OCI-LY7 (cell line): ENCODE measurements at regions not wholly inside any gene's neighbourhood (a gene's known extent, or its start where the extent isn't known, plus 50 kb on each side); places are given as distances from the start of the nearest gene placed in this dataset.
"Not testable (repeated sequence)": the region's sequence is repeated elsewhere in the genome, so short reads cannot be mapped to it uniquely, and the experiment has no call there.

Experiments used
- BruUV-seq: library from RNA; stranded (reverse); fragments of 400-500 nt; replicated peaks from 2 replicates; lab custom pipeline; 2021; lab: Mats Ljungman, UMichigan
- CTCF ChIA-PET: fragments of 300-600 bp; sonication (Branson Sonifier 250); formaldehyde crosslinking; loops from one replicate; lab custom pipeline; 2022; ENCODE audit warnings: antibody characterized with exemption; ENCODE audit not compliant: unreplicated experiment; lab: Charles Lee
- POLR2A ChIA-PET: fragments of 300-600 bp; sonication (Branson Sonifier 250); formaldehyde crosslinking; loops from one replicate; lab custom pipeline; 2022; ENCODE audit warnings: antibody characterized with exemption; lab: Charles Lee
- DNase-seq: peaks from one replicate; pipeline ENCODE4 v3.0.0-alpha.2; 2015; ENCODE audit warnings: low spot score
- H2AFZ ChIP-seq: fragments of 200-600 bp; sonication (generic), shearing (Covaris generic); 2 replicates; pipeline ENCODE4 v1.6.1; 2014; ENCODE audit warnings: mild to moderate bottlenecking, antibody characterized with exemption, low read length, moderate library complexity
- H3K27ac ChIP-seq: fragments of 200-600 bp; sonication (generic); 2 replicates; pipeline ENCODE4 v1.5.1; 2014; ENCODE audit warnings: mixed run types, low read depth, mild to moderate bottlenecking, moderate library complexity, low read length, inconsistent platforms; ENCODE audit not compliant: poor library complexity, severe bottlenecking
- H3K36me3 ChIP-seq: fragments of 200-600 bp; sonication (generic); 2 replicates; pipeline ENCODE4 v1.6.1; 2014; ENCODE audit warnings: mild to moderate bottlenecking, antibody characterized with exemption, low read length, moderate library complexity, mixed read lengths; ENCODE audit not compliant: insufficient read depth
- H3K4me1 ChIP-seq: fragments of 200-600 bp; sonication (generic); 2 replicates; pipeline ENCODE4 v1.5.1; 2014; ENCODE audit warnings: mild to moderate bottlenecking, low read length; ENCODE audit not compliant: insufficient read depth, poor library complexity, severe bottlenecking
- H3K4me2 ChIP-seq: fragments of 200-600 bp; sonication (generic); 2 replicates; pipeline ENCODE4 v1.6.1; 2014; ENCODE audit warnings: mild to moderate bottlenecking, low read length
- H3K4me3 ChIP-seq: fragments of 200-600 bp; sonication (generic); 2 replicates; pipeline ENCODE4 v1.5.1; 2014; ENCODE audit warnings: mild to moderate bottlenecking, low read depth, low read length; ENCODE audit not compliant: poor library complexity, severe bottlenecking
- H3K79me2 ChIP-seq: fragments of 200-600 bp; sonication (generic); 2 replicates; pipeline ENCODE4 v1.6.1; 2016; ENCODE audit warnings: low read depth, mild to moderate bottlenecking, low read length, moderate library complexity, mixed read lengths; ENCODE audit not compliant: insufficient read depth
- H3K9me2 ChIP-seq: fragments of 200-600 bp; sonication (generic); 2 replicates; pipeline ENCODE4 v1.6.1; 2016; ENCODE audit warnings: mild to moderate bottlenecking, low read length, mixed read lengths; ENCODE audit not compliant: insufficient read depth
- H3K9me3 ChIP-seq: fragments of 200-600 bp; sonication (generic); 2 replicates; pipeline ENCODE4 v1.6.1; 2014; ENCODE audit warnings: mild to moderate bottlenecking, mixed run types, low read length, mixed read lengths
- H4K20me1 ChIP-seq: fragments of 200-600 bp; sonication (generic); 2 replicates; pipeline ENCODE4 v1.6.1; 2014; ENCODE audit warnings: mild to moderate bottlenecking, antibody characterized with exemption, low read length, moderate library complexity, mixed read lengths; ENCODE audit not compliant: insufficient read depth
- EZH2phosphoT487 ChIP-seq: fragments of 200-600 bp; sonication (generic); IDR thresholded peaks from 2 replicates; pipeline ENCODE4 v1.6.1; 2018; ENCODE audit warnings: low read depth, borderline replicate concordance, mild to moderate bottlenecking, mixed run types, antibody characterized with exemption, low read length, moderate library complexity, mixed read lengths
- intact Hi-C: fragments of 100-400 bp; cut with micrococcal nuclease; formaldehyde crosslinking; loops from one replicate; pipeline ENCODE4 v1.10.0; 2022; ENCODE audit not compliant: unreplicated experiment
- TF ChIP-seq, protein P1 (sequence below): fragments of 200-600 bp; sonication (generic); conservative IDR thresholded peaks from 2 replicates; pipeline ENCODE4 v1.5.1; 2014; ENCODE audit warnings: mild to moderate bottlenecking, antibody characterized with exemption, low read length, moderate library complexity, mixed read lengths

DNA sequence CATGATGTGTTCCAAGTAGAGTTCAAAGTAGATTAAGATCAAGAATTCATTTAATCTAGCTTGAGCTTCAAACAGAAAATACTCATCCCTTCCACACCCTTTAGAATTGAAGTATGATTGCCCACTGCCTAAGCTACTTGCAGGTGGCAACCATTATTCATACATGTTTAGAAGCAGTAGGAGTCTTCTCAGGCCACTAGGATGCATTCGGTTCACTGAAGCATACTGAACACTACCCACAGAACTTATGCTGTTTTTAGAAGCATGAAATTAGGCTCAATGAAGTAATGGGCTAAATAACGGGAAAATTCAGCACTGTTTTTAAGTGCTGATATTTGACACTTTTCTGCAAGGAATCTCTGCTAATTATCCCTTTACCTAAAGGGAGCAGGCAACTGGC, 263.4 kb downstream of the DEPDC1B start:
- no peak overlapping the region for H3K27ac ChIP-seq
- no peaks in the 10 kb centered on the region for H3K4me1 ChIP-seq
- intact Hi-C loops: no loop called here
- H3K4me3 ChIP-seq: no peak overlapping the region
- H3K36me3 ChIP-seq: no peaks in the 10 kb centered on the region
- H3K4me2 ChIP-seq: no peak overlapping the region
- H2AFZ ChIP-seq: no peak overlapping the region
- 0 out of 2 replicates have a peak, but pooled peaks cover 4% of the 10 kb centered on the region for H3K9me2 ChIP-seq
- no peaks in the 10 kb centered on the region for H4K20me1 ChIP-seq
- CTCF ChIA-PET: no interaction called here
- POLR2A ChIA-PET: interaction anchor here (0.6 to 0.7 kb wide), 2 partner anchors 41 to 85 kb away, joined by 3 read pairs; no protein-coding TSS in a partner anchor
- BruUV-seq: no TSS peak
- H3K79me2 ChIP-seq: no peaks in the 10 kb centered on the region
- DNase-seq: no peak
- no peaks in the 10 kb centered on the region for H3K9me3 ChIP-seq
- no peak for TF ChIP-seq EZH2phosphoT487
- TF ChIP-seq, protein P1, sequence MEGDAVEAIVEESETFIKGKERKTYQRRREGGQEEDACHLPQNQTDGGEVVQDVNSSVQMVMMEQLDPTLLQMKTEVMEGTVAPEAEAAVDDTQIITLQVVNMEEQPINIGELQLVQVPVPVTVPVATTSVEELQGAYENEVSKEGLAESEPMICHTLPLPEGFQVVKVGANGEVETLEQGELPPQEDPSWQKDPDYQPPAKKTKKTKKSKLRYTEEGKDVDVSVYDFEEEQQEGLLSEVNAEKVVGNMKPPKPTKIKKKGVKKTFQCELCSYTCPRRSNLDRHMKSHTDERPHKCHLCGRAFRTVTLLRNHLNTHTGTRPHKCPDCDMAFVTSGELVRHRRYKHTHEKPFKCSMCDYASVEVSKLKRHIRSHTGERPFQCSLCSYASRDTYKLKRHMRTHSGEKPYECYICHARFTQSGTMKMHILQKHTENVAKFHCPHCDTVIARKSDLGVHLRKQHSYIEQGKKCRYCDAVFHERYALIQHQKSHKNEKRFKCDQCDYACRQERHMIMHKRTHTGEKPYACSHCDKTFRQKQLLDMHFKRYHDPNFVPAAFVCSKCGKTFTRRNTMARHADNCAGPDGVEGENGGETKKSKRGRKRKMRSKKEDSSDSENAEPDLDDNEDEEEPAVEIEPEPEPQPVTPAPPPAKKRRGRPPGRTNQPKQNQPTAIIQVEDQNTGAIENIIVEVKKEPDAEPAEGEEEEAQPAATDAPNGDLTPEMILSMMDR: no peak

DNA sequence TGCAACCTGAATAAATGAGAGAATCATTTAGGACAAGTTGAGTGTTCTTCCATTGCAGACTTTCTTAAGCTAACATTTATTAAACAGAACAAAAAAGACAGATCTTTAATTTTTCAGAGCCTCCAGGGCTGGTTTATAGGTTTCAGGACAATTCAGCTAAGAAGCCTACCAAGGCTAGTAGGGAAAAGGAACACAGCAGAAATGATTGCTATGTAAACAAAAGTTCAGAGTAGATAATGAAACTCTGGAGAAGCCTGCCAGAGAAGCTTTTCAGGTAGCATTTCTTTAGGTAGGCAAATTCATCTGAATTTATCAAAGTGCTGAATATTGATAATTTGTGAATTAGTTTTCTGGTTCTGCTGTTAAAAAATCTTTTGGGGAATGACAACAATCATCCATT, 264.2 kb downstream of the DEPDC1B start:
- no peaks in the 10 kb centered on the region for H3K79me2 ChIP-seq
- BruUV-seq: no TSS peak
- no peak overlapping the region for H3K4me3 ChIP-seq
- intact Hi-C loops: no loop called here
- no peak overlapping the region for H3K4me2 ChIP-seq
- H3K9me2 ChIP-seq: 0 out of 2 replicates have a peak, but pooled peaks cover 4% of the 10 kb centered on the region
- ChIA-PET CTCF (no interaction called here), POLR2A (interaction anchor here (0.7 kb wide), 1 partner anchor 41 kb away, joined by 3 read pairs; no protein-coding TSS in a partner anchor)
- no peaks in the 10 kb centered on the region for H4K20me1 ChIP-seq
- H3K36me3 ChIP-seq: no peaks in the 10 kb centered on the region
- no peaks in the 10 kb centered on the region for H3K4me1 ChIP-seq
- no peaks in the 10 kb centered on the region for H3K9me3 ChIP-seq
- H3K27ac ChIP-seq: no peak overlapping the region
- no peak overlapping the region for H2AFZ ChIP-seq
- TF ChIP-seq, protein P1: no peak
- TF ChIP-seq EZH2phosphoT487: no peak
- DNase-seq: no peak

DNA sequence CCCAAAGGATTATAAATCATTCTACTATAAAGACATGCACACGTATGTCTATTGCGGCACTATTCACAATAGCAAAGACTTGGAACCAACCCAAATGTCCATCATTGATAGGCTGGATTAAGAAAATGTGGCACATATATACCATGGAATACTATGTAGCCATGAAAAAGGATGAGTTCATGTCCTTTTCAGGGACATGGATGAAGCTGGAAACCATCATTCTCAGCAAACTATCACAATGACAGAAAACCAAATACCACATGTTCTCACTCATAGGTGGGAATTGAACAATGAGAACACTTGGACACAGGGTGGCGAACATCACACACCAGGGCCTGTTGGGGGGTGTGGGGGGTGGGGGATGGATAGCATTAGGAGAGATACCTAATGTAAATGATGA, 273.8 kb downstream of the DEPDC1B start:
- H3K9me2 ChIP-seq, H3K9me3 ChIP-seq, CTCF ChIA-PET, DNase-seq, POLR2A ChIA-PET, H3K4me1 ChIP-seq, H2AFZ ChIP-seq, H3K4me3 ChIP-seq, H3K4me2 ChIP-seq, H3K79me2 ChIP-seq, BruUV-seq, H3K36me3 ChIP-seq, H4K20me1 ChIP-seq, intact Hi-C loops, H3K27ac ChIP-seq: not testable (repeated sequence)

DNA sequence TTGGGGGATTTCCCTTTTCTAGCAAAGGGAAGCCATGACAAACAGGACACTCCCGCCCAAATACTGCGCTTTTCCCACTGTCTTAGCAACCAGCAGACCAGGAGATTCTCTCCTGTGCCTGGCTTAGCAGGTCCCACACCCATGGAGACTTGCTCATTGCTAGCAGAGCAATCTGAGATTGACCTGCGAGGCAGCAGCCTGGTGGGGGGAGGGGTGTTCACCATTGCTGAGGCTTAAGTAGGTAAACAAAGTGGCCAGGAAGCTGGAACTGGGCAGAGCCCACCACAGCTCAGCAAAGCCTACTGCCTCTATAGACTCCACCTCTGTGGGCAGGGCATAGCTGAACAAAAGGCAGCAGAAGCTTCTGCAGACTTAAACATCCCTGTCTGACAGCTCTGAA, 279.2 kb downstream of the DEPDC1B start:
- POLR2A ChIA-PET, H2AFZ ChIP-seq, H3K36me3 ChIP-seq, H3K27ac ChIP-seq, H3K4me3 ChIP-seq, H3K9me2 ChIP-seq, H4K20me1 ChIP-seq, H3K4me2 ChIP-seq, H3K9me3 ChIP-seq, H3K79me2 ChIP-seq, intact Hi-C loops, DNase-seq, CTCF ChIA-PET, H3K4me1 ChIP-seq, BruUV-seq: not testable (repeated sequence)
